CD14-positive monocyte (primary cell): ENCODE measurements at regions not wholly inside any gene's neighbourhood (a gene's known extent, or its start where the extent isn't known, plus 50 kb on each side); places are given as distances from the start of the nearest gene placed in this dataset.

ENCODE experiments used
- DNase-seq, 3 donors: peaks; one replicate each; pipeline ENCODE4 v3.0.0-alpha.2; 2011 to 2022
- H2AFZ ChIP-seq: 2 replicates; pipeline ENCODE4 v1.6.0; 2012; ENCODE audit warnings: mild to moderate bottlenecking, low read depth, low read length, inconsistent platforms; ENCODE audit not compliant: insufficient read depth, poor library complexity, severe bottlenecking
- H3K27ac ChIP-seq, 2 donors: 1 replicate in 1 of 2; 2 replicates in 1 of 2; pipeline ENCODE4 v1.5.1; 2012 to 2013; ENCODE audit warnings: low read length in 2 of 2, control low read depth in 1 of 2, inconsistent platforms in 1 of 2, low read depth in 1 of 2, mild to moderate bottlenecking in 1 of 2
- H3K27me3 ChIP-seq, 2 donors: one replicate each; pipeline versions ENCODE4 v1.6.0 to v1.6.1; 2011 to 2013; ENCODE audit warnings: low read length in 2 of 2; ENCODE audit not compliant: control insufficient read depth in 2 of 2, insufficient read depth in 2 of 2
- H3K36me3 ChIP-seq, 2 donors: replicated peaks in 1 of 2; 1 replicate in 1 of 2; 2 replicates in 1 of 2; pipeline versions ENCODE4 v1.5.1 to v1.6.1; 2012 to 2013; ENCODE audit warnings: low read length in 2 of 2, control low read depth in 1 of 2, inconsistent platforms in 1 of 2, mild to moderate bottlenecking in 1 of 2; ENCODE audit not compliant: insufficient read depth in 2 of 2, control insufficient read depth in 1 of 2
- H3K4me1 ChIP-seq, 2 donors: 1 replicate in 1 of 2; 2 replicates in 1 of 2; pipeline versions ENCODE4 v1.5.1 to v1.6.1; 2012 to 2013; ENCODE audit warnings: low read length in 2 of 2, control low read depth in 1 of 2, inconsistent platforms in 1 of 2, mild to moderate bottlenecking in 1 of 2, moderate library complexity in 1 of 2; ENCODE audit not compliant: insufficient read depth in 2 of 2, control insufficient read depth in 1 of 2
- H3K4me2 ChIP-seq: replicated peaks from 2 replicates; pipeline ENCODE3; 2012; ENCODE audit warnings: low read length, moderate library complexity, mild to moderate bottlenecking; ENCODE audit not compliant: poor library complexity, severe bottlenecking; ENCODE audit errors: extremely low read depth
- H3K4me3 ChIP-seq, 3 experiments: fragments of 200-600 bp in 1 of 3; sonication (generic) in 1 of 3; replicated peaks in 1 of 3; 1 replicate in 2 of 3; 2 replicates in 1 of 3; pipeline ENCODE4 v1.5.1; 2011 to 2013; ENCODE audit warnings: low read length in 3 of 3, mild to moderate bottlenecking in 3 of 3, control low read depth in 2 of 3, low read depth in 2 of 3, inconsistent platforms in 1 of 3, moderate library complexity in 1 of 3
- H3K79me2 ChIP-seq: 2 replicates; pipeline ENCODE4 v1.6.0; 2012; ENCODE audit warnings: mild to moderate bottlenecking, control low read depth, inconsistent platforms, low read length, moderate library complexity; ENCODE audit not compliant: insufficient read depth
- H3K9ac ChIP-seq: 2 replicates; pipeline ENCODE4 v1.6.0; 2017; ENCODE audit warnings: low read length, mild to moderate bottlenecking; ENCODE audit not compliant: insufficient read depth, poor library complexity, severe bottlenecking
- H3K9me3 ChIP-seq, 2 donors: replicated peaks in 1 of 2; 1 replicate in 1 of 2; 2 replicates in 1 of 2; pipeline versions ENCODE4 v1.5.1 to v1.6.1; 2012 to 2013; ENCODE audit warnings: low read length in 2 of 2, control low read depth in 1 of 2; ENCODE audit not compliant: control insufficient read depth in 1 of 2, insufficient read depth in 1 of 2
- H4K20me1 ChIP-seq: 2 replicates; pipeline ENCODE4 v1.6.0; 2012; ENCODE audit warnings: mild to moderate bottlenecking, low read length, control low read depth, moderate library complexity; ENCODE audit not compliant: insufficient read depth
- H3K27ac Mint-ChIP-seq, 7 donors: one replicate each; pipeline ENCODE4 v1.8.0; 2020; ENCODE audit warnings: mild to moderate bottlenecking in 7 of 7, mixed read lengths in 7 of 7, moderate library complexity in 6 of 7, inconsistent platforms in 2 of 7
- H3K27me3 Mint-ChIP-seq, 3 donors: one replicate each; pipeline ENCODE4 v1.8.0; 2021 to 2022; ENCODE audit warnings: low read depth in 3 of 3, mild to moderate bottlenecking in 3 of 3, mixed read lengths in 3 of 3, moderate library complexity in 3 of 3, inconsistent platforms in 1 of 3
- H3K36me3 Mint-ChIP-seq, 2 donors: one replicate each; pipeline ENCODE4 v1.8.0; 2020; ENCODE audit warnings: mixed read lengths in 2 of 2, inconsistent platforms in 1 of 2, mild to moderate bottlenecking in 1 of 2
- H3K4me1 Mint-ChIP-seq: one replicate; pipeline ENCODE4 v1.8.0; 2020; ENCODE audit warnings: mild to moderate bottlenecking, mixed read lengths
- H3K4me3 Mint-ChIP-seq, 2 donors: one replicate each; pipeline ENCODE4 v1.8.0; 2020; ENCODE audit warnings: mild to moderate bottlenecking in 2 of 2, mixed read lengths in 2 of 2, moderate library complexity in 1 of 2
- H3K9me3 Mint-ChIP-seq, 7 donors: one replicate each; pipeline ENCODE4 v1.8.0; 2020 to 2022; ENCODE audit warnings: mixed read lengths in 7 of 7, mild to moderate bottlenecking in 6 of 7, moderate library complexity in 6 of 7, inconsistent platforms in 2 of 7
- WGBS: methylation state at CpG from one replicate; pipeline ENCODE4 v1.1.5; 2013; ENCODE audit warnings: missing lambda C conversion rate; ENCODE audit not compliant: insufficient coverage; 5-methylcytosine and 5-hydroxymethylcytosine counted together
- intact Hi-C, 2 donors: fragments of 100-400 bp; cut with micrococcal nuclease; formaldehyde crosslinking; loops; one replicate each; pipeline versions ENCODE4 v1.15.0 to v1.15.1; 2023
- TF ChIP-seq, protein P1 (sequence below): fragments of 200-600 bp; IDR thresholded peaks from one replicate; pipeline ENCODE4 v1.8.0; 2022; ENCODE audit warnings: antibody characterized with exemption, mild to moderate bottlenecking

DNA sequence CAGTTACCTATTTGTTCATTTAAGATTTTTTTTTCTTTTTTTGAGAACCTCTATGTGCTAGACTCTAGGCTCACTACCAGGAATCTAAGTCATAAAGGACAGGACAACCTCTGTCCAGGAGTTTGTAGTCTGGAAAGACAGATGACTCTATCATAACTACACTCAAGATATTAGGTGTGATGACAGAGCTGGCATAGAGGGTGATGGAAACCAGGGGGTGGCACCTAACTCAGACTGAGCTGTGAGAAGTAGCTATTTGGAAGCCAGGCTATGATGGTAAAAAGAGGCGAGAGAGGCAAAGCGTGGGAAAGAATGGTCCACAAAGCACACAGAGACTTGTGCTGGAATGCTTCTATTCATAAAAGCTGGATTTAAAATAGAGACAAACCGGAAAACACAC is 372.3 kb downstream of the SEC14L1 start:
- Mint-ChIP-seq H3K27me3 (peaks cover 4% of the 10 kb centered on the region in 3 donors), H3K4me3 (no peak overlapping the region), H3K4me1 (peaks cover 2% of the 10 kb centered on the region), H3K9me3 (peaks cover 0 to 20% (median 14%) of the 10 kb centered on the region in 7 donors), H3K36me3 (no peaks in the 10 kb centered on the region), H3K27ac (no peak overlapping the region)
- intact Hi-C loops, result no loop called here
- Histone ChIP-seq H3K9ac (no peak overlapping the region), H3K4me3 (no peak overlapping the region), H4K20me1 (no peaks in the 10 kb centered on the region), H3K27me3 (no peaks in the 10 kb centered on the region), H3K36me3 (no peaks in the 10 kb centered on the region), H3K4me2 (no peak overlapping the region), H3K4me1 (peaks cover 0 to 5% of the 10 kb centered on the region in 2 donors), H3K9me3 (peaks cover 5 to 8% of the 10 kb centered on the region in 2 donors), H3K27ac (no peak overlapping the region), H2AFZ (no peak overlapping the region), H3K79me2 (no peaks in the 10 kb centered on the region)
- WGBS, result 100% methylated on average over 2 of the region's 3 CpGs
- no peak for DNase-seq
- TF ChIP-seq, protein P1, sequence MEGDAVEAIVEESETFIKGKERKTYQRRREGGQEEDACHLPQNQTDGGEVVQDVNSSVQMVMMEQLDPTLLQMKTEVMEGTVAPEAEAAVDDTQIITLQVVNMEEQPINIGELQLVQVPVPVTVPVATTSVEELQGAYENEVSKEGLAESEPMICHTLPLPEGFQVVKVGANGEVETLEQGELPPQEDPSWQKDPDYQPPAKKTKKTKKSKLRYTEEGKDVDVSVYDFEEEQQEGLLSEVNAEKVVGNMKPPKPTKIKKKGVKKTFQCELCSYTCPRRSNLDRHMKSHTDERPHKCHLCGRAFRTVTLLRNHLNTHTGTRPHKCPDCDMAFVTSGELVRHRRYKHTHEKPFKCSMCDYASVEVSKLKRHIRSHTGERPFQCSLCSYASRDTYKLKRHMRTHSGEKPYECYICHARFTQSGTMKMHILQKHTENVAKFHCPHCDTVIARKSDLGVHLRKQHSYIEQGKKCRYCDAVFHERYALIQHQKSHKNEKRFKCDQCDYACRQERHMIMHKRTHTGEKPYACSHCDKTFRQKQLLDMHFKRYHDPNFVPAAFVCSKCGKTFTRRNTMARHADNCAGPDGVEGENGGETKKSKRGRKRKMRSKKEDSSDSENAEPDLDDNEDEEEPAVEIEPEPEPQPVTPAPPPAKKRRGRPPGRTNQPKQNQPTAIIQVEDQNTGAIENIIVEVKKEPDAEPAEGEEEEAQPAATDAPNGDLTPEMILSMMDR, result no peak

GRCh38 chr17:77515227-77515626 is 374.5 kb downstream of the SEC14L1 start:
- DNase-seq, result no peak
- no peaks in the 10 kb centered on the region for H3K79me2 ChIP-seq
- no peak overlapping the region for H3K4me3 ChIP-seq
- H3K36me3 ChIP-seq, result no peaks in the 10 kb centered on the region
- no peak overlapping the region for H3K9ac ChIP-seq
- no peak overlapping the region for H3K27ac Mint-ChIP-seq
- intact Hi-C loops, result no loop called here
- no peaks in the 10 kb centered on the region for H3K36me3 Mint-ChIP-seq
- H3K4me3 Mint-ChIP-seq, result no peak overlapping the region
- H3K27me3 Mint-ChIP-seq, result peaks cover 4 to 12% (median 4%) of the 10 kb centered on the region in 3 donors
- no peak overlapping the region for H3K27ac ChIP-seq
- TF ChIP-seq, protein P1, result no peak
- H2AFZ ChIP-seq, result no peak overlapping the region
- H3K9me3 Mint-ChIP-seq, result peaks cover 0 to 20% (median 14%) of the 10 kb centered on the region in 7 donors
- H3K9me3 ChIP-seq, result peaks cover 5 to 8% of the 10 kb centered on the region in 2 donors
- no peaks in the 10 kb centered on the region for H4K20me1 ChIP-seq
- H3K27me3 ChIP-seq, result no peaks in the 10 kb centered on the region
- H3K4me1 Mint-ChIP-seq, result peaks cover 2% of the 10 kb centered on the region
- H3K4me2 ChIP-seq, result no peak overlapping the region
- no peaks in the 10 kb centered on the region for H3K4me1 ChIP-seq
